HL-60 (cell line): ENCODE measurements at regions not wholly inside any gene's neighbourhood (a gene's known extent, or its start where the extent isn't known, plus 50 kb on each side); places are given as distances from the start of the nearest gene placed in this dataset.

Experiments
- CTCF ChIP-seq: IDR thresholded peaks from one replicate; pipeline ENCODE4 v1.5.1; 2011; ENCODE audit warnings: low read length, control low read depth, inconsistent platforms; ENCODE audit not compliant: insufficient read depth
- REST ChIP-seq: IDR thresholded peaks from 2 replicates; pipeline ENCODE4 v1.6.1; 2012; ENCODE audit warnings: low read depth; ENCODE audit not compliant: insufficient replicate concordance

GRCh38 chr3:23116081-23116837 lies 86.9 kb upstream of the UBE2E2 start:
- TF ChIP-seq REST: no peak
- TF ChIP-seq CTCF: no peak
